HG02840 (cell line): ENCODE measurements at regions not wholly inside any gene's neighbourhood (a gene's known extent, or its start where the extent isn't known, plus 50 kb on each side); places are given as distances from the start of the nearest gene placed in this dataset.

ENCODE experiments used
- ATAC-seq: cut with Tn5 transposase; IDR thresholded peaks from one replicate; pipeline ENCODE4 v1.9.1; 2021; ENCODE audit warnings: mild to moderate bottlenecking, moderate library complexity, moderate number of reproducible peaks; ENCODE audit not compliant: unreplicated experiment, low FRiP score

DNA sequence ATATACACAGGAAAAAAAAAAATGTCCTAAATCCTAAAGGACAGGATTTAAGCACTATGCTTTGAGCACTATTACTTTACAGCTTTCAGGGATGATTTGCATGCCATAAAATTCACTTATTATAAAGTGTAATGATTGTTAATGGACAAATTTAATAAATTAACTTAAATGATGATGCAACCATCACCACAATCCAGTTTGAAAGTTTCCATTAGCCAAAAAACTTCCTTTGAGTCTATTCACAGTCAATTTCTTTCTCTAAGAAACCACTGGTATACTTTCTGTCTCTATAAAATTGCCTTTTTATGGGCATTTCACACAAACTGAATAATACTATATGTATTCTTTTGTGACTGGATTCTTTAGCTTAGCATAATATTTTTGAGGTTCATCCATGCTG, 111.1 kb upstream of the RIOK3 start:
- ATAC-seq = no peak

DNA sequence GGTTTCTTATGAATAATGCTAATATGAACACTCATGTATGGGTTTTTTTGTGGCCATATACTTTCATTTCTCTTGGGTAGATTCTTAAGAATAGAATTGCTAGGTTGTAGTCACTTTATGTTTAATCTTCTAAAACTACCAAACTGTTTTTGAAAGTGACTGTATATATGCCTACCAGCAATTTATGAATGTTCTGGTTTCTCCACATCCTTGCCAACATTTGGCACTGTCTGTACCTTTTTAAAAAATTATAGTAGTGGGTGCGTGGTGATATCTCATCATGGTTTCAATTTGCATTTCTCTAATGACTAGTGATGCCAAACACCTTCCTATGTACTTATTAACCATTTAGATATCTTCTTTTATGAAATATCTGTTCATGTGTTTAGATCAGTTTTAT, 110.6 kb upstream of the RIOK3 start:
- ATAC-seq = no peak

DNA sequence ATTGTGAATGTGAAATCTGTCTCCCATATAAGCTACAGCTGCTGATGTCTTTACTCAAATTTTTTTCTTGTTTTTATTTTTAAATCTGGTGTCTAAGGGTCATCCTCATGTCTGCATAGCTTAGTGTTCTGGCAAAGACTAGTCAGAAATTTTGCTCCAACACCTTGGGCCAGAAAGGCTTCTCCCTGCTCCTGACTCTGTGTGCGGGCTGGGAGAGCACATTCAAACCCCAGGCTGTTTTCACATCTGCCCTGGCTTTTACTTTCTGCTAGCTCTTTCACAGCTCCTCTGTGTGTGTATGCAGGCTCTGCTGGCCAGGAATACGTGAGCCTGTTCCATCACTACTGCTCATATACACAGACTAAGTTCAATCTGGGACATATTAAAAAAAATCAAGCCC, 102.9 kb upstream of the RIOK3 start:
- ATAC-seq = no peak

DNA sequence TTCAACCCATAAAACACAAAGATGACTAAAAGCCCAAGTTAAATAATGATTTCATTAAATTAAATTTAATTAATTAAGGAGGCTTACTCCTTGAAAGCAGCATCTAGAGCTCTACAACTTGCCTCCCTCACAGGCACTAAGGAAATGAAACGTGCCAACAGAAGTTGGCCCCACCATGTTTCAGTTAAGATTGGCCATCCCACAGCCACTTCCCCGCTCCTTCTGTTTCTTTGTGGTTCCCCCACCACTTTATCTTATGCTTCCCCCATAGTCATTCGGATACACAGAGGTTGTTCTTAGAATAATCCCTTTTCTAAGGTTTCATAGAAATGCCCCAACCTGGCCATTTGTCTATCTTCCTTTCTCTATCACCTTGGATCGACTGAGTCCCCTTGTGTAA, 101.6 kb upstream of the RIOK3 start:
- no peak for ATAC-seq

DNA sequence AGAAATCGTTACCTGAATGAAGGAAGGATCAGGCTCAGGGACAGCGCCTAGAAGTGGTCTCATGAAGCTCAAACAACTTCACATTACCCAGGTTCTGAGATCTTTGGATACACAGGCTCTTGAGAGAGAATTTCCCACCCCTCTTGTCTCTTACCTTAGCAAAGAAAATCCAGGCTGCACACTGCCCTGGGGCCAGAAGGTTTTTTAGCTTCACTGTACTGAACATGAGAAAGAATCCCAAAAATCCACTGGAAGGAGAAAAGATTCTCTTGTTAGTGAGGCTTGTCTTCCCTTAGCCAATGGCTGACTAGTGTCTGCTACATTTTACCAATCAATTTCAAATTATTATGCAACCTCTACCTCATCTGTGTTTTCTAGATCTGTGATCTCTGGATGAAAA, 101.0 kb upstream of the RIOK3 start:
- no peak for ATAC-seq

DNA sequence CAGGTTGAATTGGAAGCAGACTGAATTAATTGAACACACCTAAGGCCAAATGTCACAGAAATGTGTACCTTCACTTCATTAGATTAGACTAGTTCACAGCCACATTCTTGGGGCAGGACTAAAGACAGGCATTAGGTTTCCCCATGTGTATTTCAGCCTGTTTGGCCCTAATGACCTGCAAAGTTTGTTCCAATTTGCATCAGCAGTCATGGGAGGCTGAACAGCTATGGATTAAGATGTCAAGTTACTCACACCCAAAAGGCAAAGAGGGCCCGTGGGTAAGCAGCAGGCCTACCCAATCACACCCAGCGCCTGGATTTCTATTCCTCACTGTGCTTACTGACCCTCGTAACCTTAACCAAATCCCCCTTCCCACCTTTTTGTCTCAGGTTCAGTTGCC, 99.6 kb upstream of the RIOK3 start:
- peak; percentile 37 for ATAC-seq

DNA sequence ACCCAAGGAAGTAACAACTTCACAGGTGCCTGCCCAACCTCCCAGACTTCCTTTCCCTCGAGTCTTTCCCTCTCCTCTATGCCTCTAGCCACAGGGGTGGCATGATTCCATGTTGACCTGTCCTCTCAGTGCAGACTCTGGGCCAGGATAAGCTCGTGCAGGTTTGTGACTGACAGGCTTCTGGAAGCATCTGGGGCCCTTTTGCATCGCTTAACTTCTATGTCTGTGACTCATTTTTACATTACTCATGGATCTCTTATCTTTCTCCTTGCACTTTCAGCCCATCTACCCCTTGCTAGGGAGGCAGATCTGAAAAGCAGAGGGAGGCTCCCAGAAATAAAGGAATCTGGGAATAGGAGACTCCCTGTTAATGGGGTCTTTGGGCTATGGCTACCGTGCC, 98.5 kb upstream of the RIOK3 start:
- no peak for ATAC-seq

DNA sequence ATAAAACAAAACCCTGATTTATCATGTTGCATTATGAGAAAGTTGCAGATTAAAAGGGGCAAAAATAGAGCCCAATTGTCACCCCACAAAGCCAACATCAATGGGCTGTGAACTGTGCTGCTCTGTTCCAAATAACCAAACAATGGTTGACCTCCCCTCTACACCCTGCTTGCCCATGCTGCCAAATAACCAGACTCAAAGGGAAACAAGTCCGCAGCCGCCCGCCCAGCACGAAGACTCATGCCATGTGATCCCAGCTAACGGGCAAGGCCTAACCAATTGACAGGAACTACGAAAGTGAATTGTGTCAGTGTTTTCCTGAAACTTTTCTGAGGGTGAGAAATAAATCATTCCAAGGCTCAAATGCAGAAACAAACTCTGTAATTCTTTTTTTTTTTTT, 97.9 kb upstream of the RIOK3 start:
- ATAC-seq = no peak

DNA sequence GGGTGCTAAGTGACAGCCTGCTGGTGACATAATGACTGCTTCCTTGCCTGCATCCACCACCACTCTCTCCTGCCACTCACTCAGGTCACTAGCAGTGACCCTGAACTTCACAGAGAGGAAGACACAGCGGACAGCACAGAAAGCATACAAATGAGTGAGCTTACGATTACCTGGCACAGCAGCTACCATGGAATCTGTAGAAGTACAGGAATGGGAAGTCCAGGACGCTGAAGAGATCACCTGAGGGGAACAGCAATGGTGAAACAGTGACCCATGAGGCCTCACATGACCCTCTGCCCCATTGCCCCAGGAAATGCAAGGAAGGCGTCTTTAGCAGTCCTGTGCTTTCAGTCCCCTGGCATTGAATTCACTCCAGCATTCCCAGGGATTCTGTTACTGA, 96.7 kb upstream of the RIOK3 start:
- no peak for ATAC-seq

DNA sequence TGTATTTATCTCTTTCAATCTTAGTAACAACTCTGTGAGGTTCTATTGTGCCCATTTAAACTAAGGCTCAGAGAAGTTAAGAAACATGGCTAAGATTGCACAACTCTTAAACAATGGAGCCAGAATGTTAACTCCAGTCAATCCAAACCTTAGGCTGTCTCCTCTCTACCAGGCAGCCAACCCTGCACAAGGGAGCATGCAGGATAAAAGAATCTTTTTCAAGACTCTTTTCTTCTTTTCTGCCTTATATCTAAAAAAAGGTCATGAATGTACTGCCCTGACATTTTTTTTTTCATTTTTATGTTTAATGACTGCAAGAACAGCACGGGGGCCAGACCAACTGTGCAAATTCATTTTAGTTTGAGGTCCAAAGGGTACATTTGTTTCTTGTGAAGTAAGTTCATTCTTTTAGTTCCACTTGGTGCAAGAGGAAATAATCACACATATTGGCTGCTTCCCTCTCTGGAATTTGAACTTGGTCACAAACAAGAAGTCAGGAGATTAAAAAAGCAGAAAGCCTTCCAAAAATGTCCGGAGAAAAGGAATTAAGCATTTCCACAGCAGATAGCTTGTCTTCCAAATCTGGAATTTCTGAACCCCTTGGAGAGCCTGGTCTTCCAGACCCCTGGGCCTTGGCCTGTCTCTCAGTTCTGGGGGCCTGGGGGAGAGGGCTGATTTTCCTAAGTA, 96.0 kb upstream of the RIOK3 start:
- no peak for ATAC-seq

DNA sequence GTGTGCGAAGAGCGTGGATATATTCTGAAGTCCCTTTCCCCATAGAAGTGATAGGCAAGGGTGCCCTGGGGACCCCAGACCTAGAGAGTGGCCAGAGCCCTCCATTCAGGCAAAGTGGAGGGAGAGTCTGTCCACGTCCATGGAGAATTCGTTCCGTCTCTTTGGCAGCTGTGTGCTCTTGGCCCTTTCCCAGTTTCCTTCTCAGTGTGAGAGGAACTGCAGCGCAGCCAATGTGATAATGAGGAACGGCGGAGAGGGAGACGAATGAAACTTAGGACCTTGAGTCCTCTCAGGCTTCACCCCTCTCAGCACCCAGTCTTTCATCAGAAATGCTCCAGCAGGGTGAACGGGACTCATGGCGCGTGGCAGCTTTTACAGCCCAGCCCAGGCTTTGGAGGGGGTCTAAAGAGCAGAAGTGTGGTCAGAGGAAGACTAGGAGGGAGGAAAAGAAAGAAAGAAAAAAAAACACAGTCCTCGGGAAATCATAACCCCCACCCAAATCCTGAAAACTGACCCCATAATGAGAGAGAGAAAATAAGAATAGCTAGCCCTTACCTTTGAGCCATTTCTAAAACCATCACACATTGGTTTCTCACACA, 95.0 kb upstream of the RIOK3 start:
- no peak for ATAC-seq

DNA sequence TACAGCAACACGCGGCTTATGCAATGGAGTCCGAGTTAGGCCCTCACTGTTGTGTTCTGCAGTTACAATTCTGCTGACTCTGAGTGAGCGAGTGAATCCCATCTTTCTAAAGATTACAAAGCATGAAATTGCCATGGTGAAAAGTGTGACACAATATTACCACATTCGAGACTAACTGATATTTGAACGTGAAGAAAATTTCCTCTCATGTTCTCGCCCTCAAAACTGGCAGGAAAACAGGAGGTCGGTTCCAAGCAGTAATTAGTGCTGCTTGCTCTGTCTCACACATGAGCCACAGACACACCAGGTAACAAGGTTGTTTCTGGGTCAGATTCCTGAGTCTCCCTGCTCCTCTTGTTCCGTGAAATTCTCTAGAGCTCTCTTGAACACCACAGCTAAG, 93.7 kb upstream of the RIOK3 start:
- ATAC-seq = no peak

DNA sequence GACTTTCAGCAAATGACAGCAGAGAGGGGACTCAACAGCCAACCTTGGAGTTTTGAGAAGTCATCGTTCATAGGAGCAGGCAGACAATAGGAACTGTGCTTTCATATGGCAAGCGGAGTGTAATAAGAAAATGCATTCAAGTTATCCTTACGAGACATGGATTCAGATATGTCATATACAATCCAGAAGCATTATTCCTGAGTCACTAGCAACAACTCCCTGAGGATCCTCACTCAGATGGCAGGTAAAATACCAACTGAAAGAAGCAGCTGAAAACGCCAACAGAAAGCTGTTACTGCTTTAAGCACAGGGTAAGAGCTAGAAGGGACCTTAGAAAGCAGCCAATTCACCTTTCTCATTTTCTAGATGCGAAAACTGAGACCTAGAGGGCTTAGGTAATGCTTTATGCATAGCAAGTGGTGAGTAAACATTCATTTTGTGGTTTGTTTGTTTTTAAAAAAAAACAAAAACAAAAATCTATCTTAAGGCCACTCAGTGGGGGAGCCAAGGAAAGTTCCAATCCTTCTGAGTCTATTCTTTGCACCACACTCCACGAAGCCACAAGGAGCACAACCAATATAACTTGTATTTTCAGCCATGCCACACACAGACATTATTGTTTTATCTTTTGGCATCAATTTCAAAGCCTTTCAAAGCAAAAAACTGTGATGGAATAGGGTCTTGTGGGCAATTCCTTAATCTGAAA, 89.1 kb upstream of the RIOK3 start:
- no peak for ATAC-seq

DNA sequence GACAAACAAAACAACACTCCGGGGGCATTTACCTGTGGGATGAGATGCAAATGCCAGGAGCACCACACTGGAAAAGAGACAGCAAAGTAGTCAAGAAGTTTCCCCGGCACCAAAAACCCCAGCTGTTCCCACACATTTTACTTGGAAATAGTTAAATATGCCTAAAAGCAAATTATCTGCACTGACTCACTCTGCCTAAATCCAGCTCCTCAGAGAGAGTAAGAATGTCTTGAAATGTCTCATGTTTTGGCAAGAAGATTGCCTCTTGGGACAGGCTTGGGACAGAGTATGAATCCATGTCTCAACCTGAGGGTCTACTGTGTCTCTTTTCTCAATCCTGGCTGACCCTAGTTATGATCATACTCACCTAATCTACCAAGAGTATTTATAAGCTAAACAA, 87.5 kb upstream of the RIOK3 start:
- ATAC-seq = no peak

DNA sequence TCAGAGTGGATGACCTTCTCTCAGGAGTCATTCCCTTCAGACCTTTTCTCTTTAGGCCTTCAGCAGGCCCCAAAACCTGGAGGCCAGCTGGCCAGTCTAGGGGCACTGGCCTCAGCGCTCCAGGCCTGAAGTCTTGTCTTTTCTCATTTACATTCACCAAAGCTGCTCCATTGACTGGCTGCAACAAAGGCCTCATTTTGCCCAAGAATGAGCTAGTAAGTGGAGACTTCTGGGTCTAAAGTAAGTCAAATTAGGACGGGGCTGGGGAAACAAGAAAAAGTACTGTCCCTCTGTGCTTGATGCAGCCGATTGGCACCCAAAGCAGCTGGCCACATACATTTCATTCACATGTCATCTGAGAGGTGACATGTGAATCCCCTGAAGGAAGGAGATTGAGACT, 83.8 kb upstream of the RIOK3 start:
- ATAC-seq = no peak

DNA sequence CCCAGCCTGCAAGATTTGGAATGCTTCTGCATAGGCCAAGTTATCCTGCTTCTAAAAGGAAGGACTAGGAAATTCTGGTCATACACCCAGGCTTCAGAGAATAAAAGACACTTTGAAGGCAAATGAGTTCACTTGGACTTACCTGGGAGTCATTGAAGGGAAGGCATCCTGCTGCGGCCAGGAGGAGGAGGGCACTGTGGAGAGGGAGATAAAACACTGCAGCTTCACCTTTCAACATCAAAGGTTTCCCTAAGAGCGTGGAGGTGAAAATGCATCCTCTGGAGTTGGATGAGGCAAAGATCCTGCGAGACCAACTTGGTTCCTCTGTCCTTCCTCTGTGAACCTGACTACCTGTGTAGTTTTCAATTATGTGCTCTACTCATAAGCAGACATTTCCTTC, 79.5 kb upstream of the RIOK3 start:
- no peak for ATAC-seq

DNA sequence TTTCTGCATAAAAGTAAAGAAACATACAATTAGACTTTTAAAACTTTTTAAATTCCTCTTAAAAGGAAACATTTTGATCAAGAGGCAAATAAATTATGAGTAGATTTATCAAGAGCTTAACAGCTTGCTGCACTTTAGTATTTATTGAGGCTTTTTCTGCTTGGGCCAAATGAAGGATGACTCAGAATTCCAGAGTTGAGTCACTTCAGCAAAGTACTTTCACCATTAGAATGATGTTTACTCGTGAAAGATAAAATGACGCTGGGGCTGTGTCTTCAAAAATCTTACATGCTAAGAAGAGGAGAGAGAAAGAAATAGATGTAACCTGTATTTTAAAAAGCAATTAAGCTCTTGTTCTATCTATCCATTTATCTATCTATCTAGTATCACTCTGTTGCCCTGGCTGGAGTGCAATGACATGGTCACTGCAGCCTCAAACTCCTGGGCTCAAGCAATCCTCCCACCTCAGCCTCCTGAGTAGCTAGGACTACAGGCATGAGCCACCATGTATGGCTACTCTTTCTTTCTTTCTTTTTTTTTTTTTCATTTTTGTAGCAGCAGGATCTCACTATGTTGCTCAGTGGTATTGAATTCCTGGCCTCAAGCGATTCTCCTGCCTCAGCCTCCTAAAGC, 75.3 kb upstream of the RIOK3 start:
- ATAC-seq = no peak

DNA sequence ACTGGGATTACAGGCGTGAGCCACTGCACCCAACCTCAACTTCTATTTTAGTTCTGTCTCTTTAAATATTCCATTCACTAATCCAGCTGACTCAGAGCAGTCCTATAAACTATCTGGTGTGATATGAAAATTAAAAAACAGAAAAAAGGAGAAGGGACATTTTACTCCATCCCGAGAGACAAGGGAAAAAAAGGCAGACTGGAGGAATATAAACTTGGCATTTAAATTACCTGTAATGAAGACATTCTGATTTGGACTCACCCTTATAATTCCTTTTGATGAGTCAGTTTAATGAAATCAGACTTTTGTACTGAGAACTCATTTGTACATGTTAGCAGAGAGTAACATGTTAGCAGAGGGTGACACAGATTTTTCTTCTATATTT, 74.8 kb upstream of the RIOK3 start:
- no peak for ATAC-seq

DNA sequence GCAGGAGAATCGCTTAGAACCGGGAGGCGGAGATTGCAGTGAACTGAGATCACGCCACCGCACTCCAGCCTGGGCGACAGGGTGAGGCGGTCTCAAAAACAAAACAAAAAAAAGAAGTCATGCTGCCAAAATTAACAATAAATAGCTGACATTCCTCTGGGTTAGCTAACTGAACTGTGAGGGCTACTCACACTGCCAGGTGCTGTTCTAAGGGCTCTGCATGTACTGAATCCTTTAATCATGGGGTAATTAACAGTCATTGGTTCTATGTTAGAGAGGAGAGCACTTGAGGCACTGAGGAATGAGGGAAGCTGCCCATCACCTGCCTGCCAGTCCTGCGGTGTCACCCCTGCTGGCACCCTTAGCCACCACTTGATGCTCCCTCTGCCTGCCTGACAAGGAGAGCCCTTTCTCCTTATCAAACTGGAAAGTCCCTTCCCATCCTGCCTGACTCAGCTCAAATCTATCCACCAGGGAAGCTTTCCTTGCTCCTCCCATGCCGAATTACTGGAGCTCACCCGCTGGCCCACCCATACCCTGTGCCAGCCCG, 73.0 kb upstream of the RIOK3 start:
- no peak for ATAC-seq

DNA sequence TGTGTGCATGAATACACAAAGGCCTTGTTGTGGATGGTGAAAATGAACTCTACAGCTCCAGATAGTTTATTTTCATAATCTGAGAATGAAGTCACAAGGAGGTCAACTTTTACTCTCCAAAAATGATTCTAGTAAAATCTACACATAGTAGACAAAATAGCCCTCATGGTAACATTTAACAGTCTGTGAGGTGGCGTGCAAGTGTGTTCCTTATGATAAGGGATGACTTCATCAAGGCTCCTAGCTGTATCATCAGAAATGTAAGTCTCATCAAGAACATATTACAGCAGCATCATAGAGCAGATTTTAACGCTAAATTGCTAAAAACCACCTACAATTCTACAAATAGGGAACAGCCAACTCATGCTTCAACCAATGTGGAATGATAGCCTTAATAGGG, 72.3 kb upstream of the RIOK3 start:
- ATAC-seq = no peak

DNA sequence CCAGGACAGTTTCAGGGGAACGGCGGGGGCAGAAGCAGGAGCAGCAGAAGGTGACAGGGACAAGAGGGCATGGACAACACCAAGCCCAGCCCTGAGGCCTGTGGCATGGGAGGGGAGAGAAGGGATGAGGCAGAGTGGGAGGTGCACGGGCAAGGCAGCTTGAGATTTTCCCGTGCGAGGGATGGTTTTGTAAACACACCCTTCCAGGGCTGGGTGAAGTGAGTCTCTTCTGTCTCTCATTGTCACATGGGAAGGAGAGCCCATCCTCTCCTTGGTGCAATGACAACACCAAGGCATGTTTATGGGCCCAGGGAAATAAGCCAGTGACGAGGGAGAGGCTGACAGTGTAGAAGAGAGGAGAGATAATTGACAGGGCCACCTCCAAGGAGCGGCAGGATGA, 69.6 kb upstream of the RIOK3 start:
- ATAC-seq = no peak
